ENCODE measurements at regions not wholly inside any gene's neighbourhood (a gene's known extent, or its start where the extent isn't known, plus 50 kb on each side); places are given as distances from the start of the nearest gene placed in this dataset.

DNA sequence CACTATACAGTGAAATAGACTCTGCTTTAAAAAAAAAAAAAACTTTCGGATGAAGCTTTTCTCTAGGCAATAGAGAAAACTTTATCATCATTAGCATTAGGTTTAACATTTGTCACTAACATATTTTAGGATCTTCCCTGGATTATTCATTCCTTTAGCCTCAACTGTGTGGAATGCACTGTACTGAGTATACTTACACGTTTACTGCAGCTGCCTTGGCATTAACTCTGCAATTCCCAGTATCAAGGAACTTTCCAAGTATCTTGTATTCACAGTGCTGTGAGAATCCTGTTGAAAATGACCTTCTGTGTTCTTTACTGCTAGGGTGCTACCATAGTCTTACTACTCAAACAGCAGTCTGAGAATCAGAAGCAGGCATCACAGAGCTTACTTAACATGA, 328.2 kb upstream of the COL3A1 start:
- WGBS (ENCODE audit: low lambda C conversion rate), result 27% methylated on average over 2 of the region's 2 CpGs
- H3K9me3 ChIP-seq, result no peaks in the 10 kb centered on the region
- H3K36me3 ChIP-seq (replicated peaks in 1 of 2; ENCODE audit: control insufficient read depth in 1 of 2, insufficient read depth in 2 of 2, low read length in 1 of 2), result no peaks in the 10 kb centered on the region
- ChIA-PET POLR2A (no interaction called here), CTCF (no interaction called here)
- H2AFZ ChIP-seq (ENCODE audit: low read depth), result peak overlapping the region; percentile 63; the same call in 1 of the 2 replicates
- TF ChIP-seq PBX3 (IDR thresholded peaks at IDR 0.05) (no peak), FOSL2 (IDR thresholded peaks at IDR 0.05; ENCODE audit: borderline replicate concordance, low read depth) (peak; percentile 28; the same call in 1 of the 2 replicates), MEF2A (IDR thresholded peaks at IDR 0.05; ENCODE audit: borderline replicate concordance, low read depth) (no peak), TCF12 (IDR thresholded peaks at IDR 0.05) (peak; percentile 49; the same call in 1 of the 2 replicates), NFIC (IDR thresholded peaks at IDR 0.05; ENCODE audit: borderline replicate concordance) (peak; percentile 19; the same call in 1 of the 2 replicates)
- TF ChIP-seq, protein P1, sequence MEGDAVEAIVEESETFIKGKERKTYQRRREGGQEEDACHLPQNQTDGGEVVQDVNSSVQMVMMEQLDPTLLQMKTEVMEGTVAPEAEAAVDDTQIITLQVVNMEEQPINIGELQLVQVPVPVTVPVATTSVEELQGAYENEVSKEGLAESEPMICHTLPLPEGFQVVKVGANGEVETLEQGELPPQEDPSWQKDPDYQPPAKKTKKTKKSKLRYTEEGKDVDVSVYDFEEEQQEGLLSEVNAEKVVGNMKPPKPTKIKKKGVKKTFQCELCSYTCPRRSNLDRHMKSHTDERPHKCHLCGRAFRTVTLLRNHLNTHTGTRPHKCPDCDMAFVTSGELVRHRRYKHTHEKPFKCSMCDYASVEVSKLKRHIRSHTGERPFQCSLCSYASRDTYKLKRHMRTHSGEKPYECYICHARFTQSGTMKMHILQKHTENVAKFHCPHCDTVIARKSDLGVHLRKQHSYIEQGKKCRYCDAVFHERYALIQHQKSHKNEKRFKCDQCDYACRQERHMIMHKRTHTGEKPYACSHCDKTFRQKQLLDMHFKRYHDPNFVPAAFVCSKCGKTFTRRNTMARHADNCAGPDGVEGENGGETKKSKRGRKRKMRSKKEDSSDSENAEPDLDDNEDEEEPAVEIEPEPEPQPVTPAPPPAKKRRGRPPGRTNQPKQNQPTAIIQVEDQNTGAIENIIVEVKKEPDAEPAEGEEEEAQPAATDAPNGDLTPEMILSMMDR (IDR thresholded peaks at IDR 0.05), result no peak
- no peaks in the 10 kb centered on the region for H3K27me3 ChIP-seq (ENCODE audit: insufficient read depth)
- H3K9ac ChIP-seq, result no peak overlapping the region
- H3K27ac ChIP-seq (ENCODE audit: low read depth in 2 of 2, low read length in 1 of 2), result peak overlapping the region in 1 of 2 experiments; percentile 16; a peak in 1 of 4 replicates
- no peaks in the 10 kb centered on the region for H4K20me1 ChIP-seq (ENCODE audit: insufficient read depth)
- no peak overlapping the region for H3K4me2 ChIP-seq
- no peak overlapping the region for H3K4me3 ChIP-seq (ENCODE audit: low read depth in 2 of 2, low read length in 1 of 2)
- no peaks in the 10 kb centered on the region for H3K79me2 ChIP-seq (ENCODE audit: insufficient read depth)
- H3K9me2 ChIP-seq, result no peaks in the 10 kb centered on the region
- DNase-seq, result no peak
- peaks cover 7% of the 10 kb centered on the region for H3F3A ChIP-seq (replicated peaks; ENCODE audit: insufficient read depth)
- H3K4me1 ChIP-seq (ENCODE audit: control insufficient read depth in 1 of 2, insufficient read depth in 2 of 2, low read depth in 1 of 2, low read length in 1 of 2), result no peaks in the 10 kb centered on the region

GRCh38 chr2:188647430-188648070, 326.6 kb upstream of the COL3A1 start:
- DNase-seq, result no peak
- H3K36me3 ChIP-seq (replicated peaks in 1 of 2; ENCODE audit: control insufficient read depth in 1 of 2, insufficient read depth in 2 of 2, low read length in 1 of 2), result no peaks in the 10 kb centered on the region
- H3K4me1 ChIP-seq (ENCODE audit: control insufficient read depth in 1 of 2, insufficient read depth in 2 of 2, low read depth in 1 of 2, low read length in 1 of 2), result no peaks in the 10 kb centered on the region
- H3K27me3 ChIP-seq (ENCODE audit: insufficient read depth), result no peaks in the 10 kb centered on the region
- POLR2A ChIA-PET, result no interaction called here
- no peak overlapping the region for H3K27ac ChIP-seq (ENCODE audit: low read depth in 2 of 2, low read length in 1 of 2)
- no peaks in the 10 kb centered on the region for H3K9me2 ChIP-seq
- peaks cover 7% of the 10 kb centered on the region for H3F3A ChIP-seq (replicated peaks; ENCODE audit: insufficient read depth)
- no peak overlapping the region for H3K4me3 ChIP-seq (ENCODE audit: low read depth in 2 of 2, low read length in 1 of 2)
- H4K20me1 ChIP-seq (ENCODE audit: insufficient read depth), result no peaks in the 10 kb centered on the region
- no peak overlapping the region for H3K4me2 ChIP-seq
- CTCF ChIA-PET, result no interaction called here
- H2AFZ ChIP-seq (ENCODE audit: low read depth), result no peak overlapping the region
- WGBS (ENCODE audit: low lambda C conversion rate), result 95% methylated on average over 3 of the region's 3 CpGs
- H3K9me3 ChIP-seq, result no peaks in the 10 kb centered on the region
- TF ChIP-seq, protein P1 (IDR thresholded peaks at IDR 0.05), result no peak
- TF ChIP-seq, protein P2, sequence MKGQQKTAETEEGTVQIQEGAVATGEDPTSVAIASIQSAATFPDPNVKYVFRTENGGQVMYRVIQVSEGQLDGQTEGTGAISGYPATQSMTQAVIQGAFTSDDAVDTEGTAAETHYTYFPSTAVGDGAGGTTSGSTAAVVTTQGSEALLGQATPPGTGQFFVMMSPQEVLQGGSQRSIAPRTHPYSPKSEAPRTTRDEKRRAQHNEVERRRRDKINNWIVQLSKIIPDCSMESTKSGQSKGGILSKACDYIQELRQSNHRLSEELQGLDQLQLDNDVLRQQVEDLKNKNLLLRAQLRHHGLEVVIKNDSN (IDR thresholded peaks at IDR 0.05; ENCODE audit: borderline replicate concordance, low read depth), result no peak
- TF ChIP-seq, protein P3, sequence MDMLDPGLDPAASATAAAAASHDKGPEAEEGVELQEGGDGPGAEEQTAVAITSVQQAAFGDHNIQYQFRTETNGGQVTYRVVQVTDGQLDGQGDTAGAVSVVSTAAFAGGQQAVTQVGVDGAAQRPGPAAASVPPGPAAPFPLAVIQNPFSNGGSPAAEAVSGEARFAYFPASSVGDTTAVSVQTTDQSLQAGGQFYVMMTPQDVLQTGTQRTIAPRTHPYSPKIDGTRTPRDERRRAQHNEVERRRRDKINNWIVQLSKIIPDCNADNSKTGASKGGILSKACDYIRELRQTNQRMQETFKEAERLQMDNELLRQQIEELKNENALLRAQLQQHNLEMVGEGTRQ (IDR thresholded peaks at IDR 0.05; ENCODE audit: borderline replicate concordance, low read depth, low read length), result no peak
- TF ChIP-seq POLR2AphosphoS5 (IDR thresholded peaks at IDR 0.05; ENCODE audit: low read depth, low read length), result no peak
- TF ChIP-seq PBX3 (IDR thresholded peaks at IDR 0.05), result no peak
- no peak for TF ChIP-seq IRF3 (IDR thresholded peaks at IDR 0.05; ENCODE audit: low read depth, low read length)
- no peak for TF ChIP-seq RCOR1 (IDR thresholded peaks at IDR 0.05; ENCODE audit: low read length)
- no peak for TF ChIP-seq MXI1 (IDR thresholded peaks at IDR 0.05; ENCODE audit: low read depth, low read length)
- no peak for TF ChIP-seq ELF1 (IDR thresholded peaks at IDR 0.05)
- TF ChIP-seq SMC3 (IDR thresholded peaks at IDR 0.05; ENCODE audit: low read depth, low read length), result no peak
- TF ChIP-seq YY1 (IDR thresholded peaks at IDR 0.05; ENCODE audit: low read depth), result no peak
- TF ChIP-seq EP300 (IDR thresholded peaks at IDR 0.05; ENCODE audit: borderline replicate concordance in 1 of 2, low read depth in 1 of 2, low read length in 1 of 2), result no peak
- H3K9ac ChIP-seq, result no peak overlapping the region
- H3K79me2 ChIP-seq (ENCODE audit: insufficient read depth), result no peaks in the 10 kb centered on the region

All from SK-N-SH (cell line).